Activated effector memory CD4-positive, alpha-beta T cell treated with anti-CD3 and anti-CD28 coated beads, Interleukin-2, amount 50 U/mL, for 16 hours (primary cell): ENCODE measurements at regions not wholly inside any gene's neighbourhood (a gene's known extent, or its start where the extent isn't known, plus 50 kb on each side); places are given as distances from the start of the nearest gene placed in this dataset.
"Not testable (repeated sequence)": the region's sequence is repeated elsewhere in the genome, so short reads cannot be mapped to it uniquely, and the experiment has no call there.

Experiments used
- DNase-seq: peaks from one replicate; pipeline ENCODE4 v3.0.0-alpha.2; 2020

DNA sequence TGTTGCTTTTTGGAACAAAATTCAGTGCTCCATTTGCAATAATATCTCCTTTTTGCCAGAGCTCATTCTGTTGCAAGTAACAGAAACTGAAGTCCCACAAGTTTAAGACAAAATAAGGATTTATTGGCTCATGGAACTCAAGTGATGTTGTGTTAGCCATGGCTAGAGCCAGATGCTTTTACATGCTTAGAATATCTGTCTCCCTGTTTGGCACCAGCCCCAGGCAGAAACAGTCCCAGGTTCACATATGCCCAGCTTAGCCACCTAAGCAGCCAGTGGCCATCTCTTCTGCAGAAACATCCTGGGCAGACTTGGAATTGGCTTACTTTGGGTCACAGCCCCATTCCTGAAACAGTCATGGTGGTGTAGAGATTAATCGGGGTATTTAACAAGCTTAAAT is 540.9 kb upstream of the SGCD start:
- no peak for DNase-seq

DNA sequence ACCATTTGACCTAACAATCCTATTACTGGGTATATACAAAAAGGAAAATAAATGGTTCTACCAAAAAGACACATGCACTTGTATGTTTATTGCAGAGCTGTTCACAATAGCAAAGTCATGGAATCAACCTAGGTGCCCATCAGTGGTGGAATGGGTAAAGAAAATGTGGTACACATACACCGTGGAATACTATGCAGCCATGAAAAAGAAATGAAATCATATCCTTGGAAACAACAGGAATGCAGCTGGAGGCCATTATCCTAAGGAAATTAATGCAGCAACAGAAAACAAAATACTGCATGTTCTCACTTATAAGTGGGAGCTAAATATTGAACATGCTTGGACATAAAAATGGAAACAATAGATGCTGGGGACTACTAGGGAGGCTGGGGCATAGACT is 534.1 kb upstream of the SGCD start:
- DNase-seq: no peak

- DNase-seq: no peak
Measured at GRCh38 chr5:155794795-155795194, 532.2 kb upstream of the SGCD start.

DNA sequence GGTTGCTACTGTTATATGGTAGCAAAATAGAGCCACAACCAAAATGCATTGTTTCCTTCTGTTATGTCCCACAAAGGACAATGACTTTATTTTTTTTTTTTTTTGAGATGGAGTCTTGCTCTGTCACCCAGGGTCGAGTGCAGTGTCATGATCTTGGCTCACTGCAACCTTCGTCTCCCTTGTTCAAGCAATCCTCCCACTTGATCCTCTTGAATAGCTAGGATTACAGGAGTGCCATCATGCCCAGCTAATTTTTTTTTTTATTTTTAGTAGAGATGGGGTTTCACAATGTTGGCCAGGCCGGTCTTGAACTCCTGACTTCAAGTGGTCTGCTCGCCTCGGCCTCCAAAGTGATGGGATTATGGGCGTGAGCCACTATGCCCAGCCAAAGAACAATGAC is 527.7 kb upstream of the SGCD start:
- DNase-seq: no peak

DNA sequence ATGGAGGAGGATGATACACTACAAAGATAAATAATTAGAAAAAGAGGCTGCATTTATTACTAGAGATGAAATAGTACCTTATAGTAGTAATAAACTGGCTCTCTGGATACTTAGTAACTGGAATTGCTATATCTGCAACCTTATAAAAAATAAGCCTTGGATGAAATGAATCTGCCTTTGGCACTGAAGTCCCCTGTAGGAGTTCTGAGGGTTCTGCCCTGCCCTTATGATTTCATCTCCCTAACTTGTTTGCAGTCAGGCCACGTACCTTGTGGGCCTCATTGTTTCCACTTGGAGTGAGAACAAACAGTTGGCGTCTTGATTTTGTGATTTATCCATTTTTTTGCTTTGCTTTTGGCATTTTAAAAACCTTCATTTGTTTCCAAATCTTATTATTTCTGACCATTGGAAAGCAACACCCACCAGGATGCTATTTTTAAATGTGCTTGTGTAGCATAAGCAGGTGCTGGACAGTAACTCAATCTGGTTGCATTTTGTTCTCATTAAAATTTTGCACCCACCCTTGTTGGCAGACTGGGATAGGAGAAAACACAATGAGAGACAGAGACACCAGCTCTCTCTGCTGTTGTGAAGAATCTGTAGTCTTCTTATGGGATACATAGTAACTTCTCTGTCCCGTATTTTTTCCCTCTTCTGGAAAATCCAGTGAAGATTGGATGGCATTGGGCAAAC is 518.9 kb upstream of the SGCD start:
- no peak for DNase-seq

DNA sequence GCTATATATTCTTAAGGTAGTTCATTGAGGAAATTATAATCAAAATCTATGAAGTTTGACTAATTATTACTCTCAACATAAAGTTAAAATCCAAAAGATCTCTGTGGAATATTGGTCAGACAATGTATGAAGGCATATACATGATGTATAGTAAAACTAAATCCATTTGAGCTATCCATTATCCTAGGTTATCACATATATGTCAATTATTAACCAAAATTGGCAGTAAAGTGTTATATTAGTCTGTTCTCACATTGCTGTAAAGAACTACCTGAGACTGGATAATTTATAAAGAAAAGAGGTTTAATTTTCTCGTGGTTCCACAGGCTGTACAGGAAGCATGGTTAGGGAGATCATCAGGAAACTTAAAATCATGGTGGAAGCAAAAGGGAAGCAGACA is 511.7 kb upstream of the SGCD start:
- DNase-seq: no peak

- DNase-seq: no peak
Measured at GRCh38 chr5:155822177-155822576, 504.8 kb upstream of the SGCD start.

GRCh38 chr5:155826611-155827507 is 500.1 kb upstream of the SGCD start:
- no peak for DNase-seq

DNA sequence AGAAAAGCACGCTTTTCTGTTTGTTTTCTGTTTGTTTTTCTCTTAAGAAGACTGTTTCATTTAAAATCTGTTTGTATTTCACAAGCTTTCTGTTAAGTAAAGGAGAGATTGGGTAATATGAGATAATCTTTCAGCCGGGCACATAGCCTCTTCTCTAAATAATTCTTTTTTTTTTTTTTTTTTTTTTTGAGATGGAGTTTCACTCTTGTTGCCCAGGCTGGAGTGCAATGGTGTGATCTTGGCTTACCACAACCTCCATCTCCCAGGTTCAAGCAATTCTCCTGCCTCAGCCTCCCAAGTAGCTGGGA is 499.5 kb upstream of the SGCD start:
- not testable (repeated sequence) for DNase-seq

GRCh38 chr5:155827949-155828348 is 499.0 kb upstream of the SGCD start:
- DNase-seq: no peak

DNA sequence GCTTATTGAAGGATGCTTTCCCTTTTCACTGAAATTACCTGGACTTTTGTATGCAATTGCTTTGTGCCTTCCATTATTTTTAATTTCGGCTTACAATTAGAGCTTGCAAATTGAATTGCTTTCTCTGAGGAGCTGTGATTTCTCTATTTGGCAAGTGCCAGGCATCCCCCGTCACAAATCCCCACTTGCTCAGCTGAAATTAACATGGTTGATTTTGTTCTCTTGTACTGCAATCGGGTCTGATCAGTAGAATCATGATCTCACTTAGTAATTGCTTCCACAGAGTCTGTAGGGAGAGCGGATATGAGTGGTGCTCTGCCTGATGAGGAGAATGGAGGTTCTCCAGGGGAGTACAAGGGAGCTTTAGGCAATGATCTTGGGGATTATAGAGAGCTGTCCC is 495.5 kb upstream of the SGCD start:
- DNase-seq: no peak

- no peak for DNase-seq
Measured at GRCh38 chr5:155833287-155833686, 493.7 kb upstream of the SGCD start.

DNA sequence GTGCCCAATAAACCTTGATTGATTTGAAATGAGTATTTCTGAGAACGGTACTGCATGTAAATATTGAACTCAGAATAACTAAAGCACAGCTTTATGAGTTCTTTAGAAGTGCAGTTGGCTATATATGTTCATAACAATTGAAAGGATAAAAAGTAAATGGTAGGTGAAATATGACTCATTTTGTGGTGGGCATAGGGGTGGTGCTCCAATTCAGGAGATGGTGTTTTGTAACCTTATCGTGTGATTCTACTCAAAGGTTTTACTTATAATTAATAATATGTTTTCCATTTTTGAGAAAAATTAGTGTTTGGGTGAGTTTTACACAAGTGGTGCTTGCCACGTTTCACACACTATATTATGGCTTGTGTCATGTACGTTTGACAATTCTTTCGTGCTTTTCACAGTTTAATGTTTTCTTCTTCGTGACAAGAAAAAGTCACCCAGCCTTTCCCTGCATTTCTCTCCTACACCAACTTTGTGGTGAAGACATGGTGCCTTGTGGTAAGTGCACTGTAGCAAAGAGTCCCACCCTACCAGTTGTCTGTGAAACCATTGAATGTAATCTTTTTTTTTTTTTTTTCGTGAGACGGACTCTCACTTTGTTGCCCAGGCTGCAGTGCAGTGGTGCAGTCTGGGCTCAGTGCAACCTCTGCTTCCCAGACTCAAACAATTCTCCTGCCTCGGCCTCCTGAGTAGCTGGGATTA is 492.5 kb upstream of the SGCD start:
- no peak for DNase-seq

GRCh38 chr5:155836089-155836803 is 490.7 kb upstream of the SGCD start:
- DNase-seq: no peak

GRCh38 chr5:155838394-155838793 is 488.6 kb upstream of the SGCD start:
- no peak for DNase-seq

DNA sequence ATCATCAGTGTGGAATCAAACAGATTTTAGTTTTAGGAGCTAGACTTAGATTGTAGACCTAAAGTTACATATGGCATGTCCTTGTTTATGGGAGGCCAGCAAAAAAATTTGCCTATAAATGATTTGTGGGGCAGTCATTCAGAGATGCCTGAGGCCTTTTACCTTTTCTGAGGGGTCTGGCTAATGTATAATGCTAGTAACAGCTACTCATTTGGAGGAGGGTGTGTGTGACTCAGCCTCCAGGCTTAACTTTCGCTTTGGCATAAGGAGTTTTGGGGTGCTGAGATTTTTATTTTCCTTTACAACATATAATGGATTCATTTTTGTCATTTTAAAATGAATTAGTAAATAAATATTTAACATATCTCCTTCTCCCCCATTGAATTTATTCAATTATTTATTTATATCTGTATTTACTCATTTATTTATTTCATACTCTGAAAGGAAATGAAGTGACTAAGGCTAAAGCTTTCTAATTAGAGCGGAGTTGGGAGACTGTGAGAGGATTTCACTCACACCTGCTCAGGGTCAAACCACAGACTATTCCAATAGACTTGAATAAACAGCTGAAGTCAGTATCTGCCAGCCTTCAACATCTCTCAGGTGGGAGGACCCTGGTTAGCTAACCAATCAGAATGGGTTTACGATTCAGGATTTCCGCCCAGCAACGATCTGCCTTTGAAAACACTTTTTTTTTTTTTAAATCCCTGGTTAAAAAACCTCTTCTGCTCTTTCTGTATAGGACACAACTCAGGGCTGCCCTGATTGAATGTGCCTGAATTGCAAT is 487.5 kb upstream of the SGCD start:
- DNase-seq: no peak

- no peak for DNase-seq
Measured at GRCh38 chr5:155844542-155844941, 482.4 kb upstream of the SGCD start.

GRCh38 chr5:155850370-155850769 is 476.6 kb upstream of the SGCD start:
- no peak for DNase-seq

- DNase-seq: no peak
Measured at GRCh38 chr5:155866971-155867370, 460.0 kb upstream of the SGCD start.

DNA sequence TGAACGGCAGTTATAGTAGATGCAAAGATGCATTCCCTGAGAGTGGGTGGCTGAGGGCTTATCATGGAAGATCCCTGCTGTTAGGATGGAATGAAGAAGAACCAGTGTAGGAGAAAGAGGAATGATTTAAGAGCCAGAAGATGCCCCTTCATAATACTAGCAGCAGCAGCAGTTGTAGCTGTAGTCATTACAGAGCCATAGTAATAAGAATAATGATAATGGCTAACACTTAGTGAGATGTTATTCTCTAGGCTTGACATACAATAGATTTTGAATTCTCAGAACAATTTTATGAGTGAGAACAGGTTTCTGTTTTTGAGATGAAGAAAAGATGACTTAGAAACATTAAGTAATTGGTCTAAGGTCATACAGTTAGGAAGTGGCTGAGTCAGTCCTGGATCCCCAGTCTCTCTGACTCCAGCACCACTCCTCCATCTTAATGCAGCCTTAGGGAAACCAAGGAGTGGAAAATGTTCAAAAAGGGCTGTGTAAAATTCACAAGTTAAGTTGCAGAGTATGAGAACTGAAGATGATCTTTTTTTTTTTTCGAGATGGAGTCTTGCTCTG is 459.4 kb upstream of the SGCD start:
- no peak for DNase-seq

- no peak for DNase-seq
Measured at GRCh38 chr5:155870636-155871035, 456.3 kb upstream of the SGCD start.

DNA sequence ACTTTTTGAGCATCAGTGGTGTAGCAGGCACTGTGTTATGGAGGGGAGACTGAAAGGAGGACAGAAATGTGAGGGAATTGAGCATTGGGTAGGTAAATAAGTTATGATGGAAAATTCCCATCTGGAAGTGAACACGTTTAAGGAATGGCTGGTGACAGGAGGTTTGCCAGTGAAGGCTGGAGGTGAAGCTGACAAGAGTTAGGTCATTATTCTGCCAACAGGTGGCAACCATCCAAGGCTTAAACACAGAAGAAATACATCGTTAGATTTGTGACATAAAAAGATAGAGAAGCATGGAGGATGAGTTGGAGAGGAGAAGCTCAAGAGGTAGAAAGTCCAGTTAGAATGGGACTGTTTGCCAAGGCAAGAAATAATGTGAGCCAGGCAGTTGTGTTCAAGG is 455.3 kb upstream of the SGCD start:
- DNase-seq: no peak
